KBM-7 (cell line): ENCODE measurements at regions not wholly inside any gene's neighbourhood (a gene's known extent, or its start where the extent isn't known, plus 50 kb on each side); places are given as distances from the start of the nearest gene placed in this dataset.

ENCODE experiments used
- DNase-seq: peaks from one replicate; pipeline ENCODE4 v3.0.0-alpha.2; 2015
- in situ Hi-C: fragments of 300-500 bp; cut with MboI; formaldehyde crosslinking; loops from 2 replicates; pipeline ENCODE4 v1.14.3; 2020; ENCODE audit warnings: low sequenced_read_pairs, low pct_unique_long_range_greater_than_20kb, mixed read lengths

GRCh38 chr5:110909950-110910349, 161.6 kb upstream of the TSLP start:
- DNase-seq = no peak
- in situ Hi-C loops = no loop called here

GRCh38 chr5:110913221-110913620, 158.3 kb upstream of the TSLP start:
- in situ Hi-C loops = no loop called here
- DNase-seq = no peak

GRCh38 chr5:110916381-110917049, 155.0 kb upstream of the TSLP start:
- peak; percentile 16 for DNase-seq
- in situ Hi-C loops = no loop called here

- DNase-seq = no peak
- in situ Hi-C loops = no loop called here
Measured at GRCh38 chr5:110917161-110917875, 154.2 kb upstream of the TSLP start.

- DNase-seq = no peak
- in situ Hi-C loops = no loop called here
Measured at GRCh38 chr5:110918683-110919082, 152.8 kb upstream of the TSLP start.

- in situ Hi-C loops = no loop called here
Measured at GRCh38 chr5:110923971-110924370, 147.5 kb upstream of the TSLP start.

GRCh38 chr5:110925398-110925797, 146.1 kb upstream of the TSLP start:
- no peak for DNase-seq
- in situ Hi-C loops = no loop called here

More at GRCh38 chr5:110923971-110924370, 147.5 kb upstream of the TSLP start:
- no peak for DNase-seq

- in situ Hi-C loops = no loop called here
- no peak for DNase-seq
Measured at GRCh38 chr5:110925916-110926315, 145.6 kb upstream of the TSLP start.

GRCh38 chr5:110932755-110933488, 138.6 kb upstream of the TSLP start:
- in situ Hi-C loops = no loop called here
- no peak for DNase-seq

GRCh38 chr5:110940136-110940535, 131.4 kb upstream of the TSLP start:
- in situ Hi-C loops = no loop called here
- DNase-seq = no peak

- in situ Hi-C loops = no loop called here
Measured at GRCh38 chr5:110945874-110946436, 125.6 kb upstream of the TSLP start.

GRCh38 chr5:110951373-110951791, 120.1 kb upstream of the TSLP start:
- in situ Hi-C loops = no loop called here

More at GRCh38 chr5:110945874-110946436, 125.6 kb upstream of the TSLP start:
- no peak for DNase-seq

GRCh38 chr5:110956280-110956912, 115.1 kb upstream of the TSLP start:
- no peak for DNase-seq
- in situ Hi-C loops = no loop called here

More at GRCh38 chr5:110951373-110951791, 120.1 kb upstream of the TSLP start:
- DNase-seq = no peak

GRCh38 chr5:110956913-110957813, 114.3 kb upstream of the TSLP start:
- in situ Hi-C loops = no loop called here
- no peak for DNase-seq

- in situ Hi-C loops = no loop called here
- DNase-seq = no peak
Measured at GRCh38 chr5:110957934-110958333, 113.6 kb upstream of the TSLP start.

- DNase-seq = no peak
- in situ Hi-C loops = no loop called here
Measured at GRCh38 chr5:110963495-110963894, 108.0 kb upstream of the TSLP start.

GRCh38 chr5:110965773-110966581, 105.5 kb upstream of the TSLP start:
- no peak for DNase-seq
- in situ Hi-C loops = no loop called here
